Activated CD8-positive, alpha-beta memory T cell treated with anti-CD3 and anti-CD28 coated beads, Interleukin-2, amount 10 ng/mL, durations not matched to agents 7 days and 5 days (primary cell): ENCODE measurements at regions not wholly inside any gene's neighbourhood (a gene's known extent, or its start where the extent isn't known, plus 50 kb on each side); places are given as distances from the start of the nearest gene placed in this dataset.
"Not testable (repeated sequence)": the region's sequence is repeated elsewhere in the genome, so short reads cannot be mapped to it uniquely, and the experiment has no call there.

Experiments
- ATAC-seq: fragments of 150-1000 bp; cut with Tn5 transposase; one replicate; pipeline ENCODE4 v1.10.0; 2021; ENCODE audit warnings: moderate library complexity
- CTCF ChIA-PET: fragments of 350-600 bp; sonication (Branson Sonifier 250); formaldehyde crosslinking; loops from one replicate; lab custom pipeline; 2021; ENCODE audit warnings: antibody characterized with exemption; lab: Charles Lee
- DNase-seq: peaks from one replicate; pipeline ENCODE4 v3.0.0-alpha.2; 2020
- H3K27ac Mint-ChIP-seq: one replicate; pipeline ENCODE4 v1.8.0; 2021; ENCODE audit warnings: mild to moderate bottlenecking, mixed read lengths
- H3K27me3 Mint-ChIP-seq: one replicate; pipeline ENCODE4 v1.8.0; 2021; ENCODE audit warnings: mixed read lengths
- H3K36me3 Mint-ChIP-seq: one replicate; pipeline ENCODE4 v1.8.0; 2021; ENCODE audit warnings: mild to moderate bottlenecking, mixed read lengths
- H3K4me1 Mint-ChIP-seq: one replicate; pipeline ENCODE4 v1.8.0; 2021; ENCODE audit warnings: mixed read lengths
- H3K4me3 Mint-ChIP-seq: one replicate; pipeline ENCODE4 v1.8.0; 2021; ENCODE audit warnings: mild to moderate bottlenecking, moderate library complexity, mixed read lengths
- H3K9me3 Mint-ChIP-seq: one replicate; pipeline ENCODE4 v1.8.0; 2022; ENCODE audit warnings: low read depth, mixed read lengths

- H3K9me3 Mint-ChIP-seq = no peaks in the 10 kb centered on the region
- H3K4me3 Mint-ChIP-seq = no peak overlapping the region
- no peak overlapping the region for H3K27ac Mint-ChIP-seq
- H3K4me1 Mint-ChIP-seq = no peaks in the 10 kb centered on the region
- DNase-seq (no peak), ATAC-seq (no peak)
- CTCF ChIA-PET = no interaction called here
- H3K36me3 Mint-ChIP-seq = no peaks in the 10 kb centered on the region
- no peaks in the 10 kb centered on the region for H3K27me3 Mint-ChIP-seq
These were observed 245.0 kb upstream of the SFRP2 start for GRCh38 chr4:154033921-154034320.

DNA sequence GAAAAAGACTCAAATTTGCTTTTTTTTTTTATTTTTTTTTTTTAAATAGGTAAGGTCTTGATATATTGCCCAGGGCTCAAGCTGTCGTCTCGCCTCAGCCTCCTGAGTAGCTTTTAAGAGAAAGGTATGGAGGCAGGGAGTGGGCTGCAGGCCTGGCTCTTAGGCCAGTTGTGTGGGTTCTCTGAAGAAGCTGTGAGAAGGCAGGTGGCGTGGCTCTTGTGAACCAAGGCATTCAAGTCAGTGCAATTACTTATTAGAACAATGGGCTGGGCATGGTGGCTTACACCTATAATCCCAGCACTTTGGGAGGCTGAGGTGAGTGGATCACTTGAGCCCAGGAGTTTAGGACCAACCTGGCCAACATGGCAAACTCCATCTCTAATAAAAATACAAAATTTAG lies 244.0 kb upstream of the SFRP2 start:
- Mint-ChIP-seq H3K36me3 (no peaks in the 10 kb centered on the region), H3K27ac (no peak overlapping the region), H3K4me3 (no peak overlapping the region), H3K27me3 (no peaks in the 10 kb centered on the region), H3K4me1 (no peaks in the 10 kb centered on the region), H3K9me3 (no peaks in the 10 kb centered on the region)
- no peak for ATAC-seq
- CTCF ChIA-PET = no interaction called here
- DNase-seq = no peak

DNA sequence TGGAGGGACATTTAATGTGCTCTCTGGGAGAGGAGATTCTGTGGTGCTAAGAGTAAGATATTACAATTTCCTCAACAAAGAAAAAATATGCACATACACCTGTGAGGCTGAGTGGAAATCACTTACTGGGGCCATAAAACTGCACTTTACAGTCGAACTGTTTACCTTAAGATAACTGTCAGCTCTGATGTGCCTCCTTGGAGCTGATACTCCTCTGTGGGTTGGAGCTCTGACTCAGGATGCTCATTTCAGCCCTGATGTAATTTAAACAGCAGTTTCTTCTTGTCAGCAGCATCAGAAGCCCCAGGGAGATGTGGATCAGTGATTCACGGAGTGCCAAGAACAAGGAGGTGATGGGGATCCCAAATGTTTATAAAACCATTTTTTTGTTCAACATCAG lies 241.9 kb upstream of the SFRP2 start:
- Mint-ChIP-seq H3K4me3 (no peak overlapping the region), H3K27ac (no peak overlapping the region), H3K27me3 (no peaks in the 10 kb centered on the region), H3K4me1 (no peaks in the 10 kb centered on the region), H3K36me3 (no peaks in the 10 kb centered on the region), H3K9me3 (no peaks in the 10 kb centered on the region)
- DNase-seq (no peak), ATAC-seq (no peak)
- CTCF ChIA-PET = no interaction called here

DNA sequence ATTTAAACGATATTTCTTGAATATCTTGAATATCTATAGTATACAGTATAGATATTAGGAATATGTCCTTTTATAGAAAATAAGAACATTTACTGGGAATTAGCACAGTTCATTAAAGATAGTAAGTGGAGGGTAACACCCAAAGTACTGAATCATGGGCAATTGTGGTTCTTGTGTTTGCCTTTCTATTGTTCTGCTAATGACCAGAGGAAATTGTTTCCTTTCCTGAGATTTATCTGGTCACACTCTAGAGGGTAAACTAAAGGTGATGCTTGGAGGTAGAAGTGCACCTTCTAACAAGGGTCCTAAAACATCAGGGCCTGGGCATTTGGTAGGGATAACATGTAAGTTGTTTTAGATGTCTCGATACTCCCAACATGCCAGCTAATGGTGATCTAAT lies 241.3 kb upstream of the SFRP2 start:
- H3K27ac Mint-ChIP-seq = no peak overlapping the region
- CTCF ChIA-PET = no interaction called here
- no peaks in the 10 kb centered on the region for H3K36me3 Mint-ChIP-seq
- H3K9me3 Mint-ChIP-seq = no peaks in the 10 kb centered on the region
- DNase-seq (no peak), ATAC-seq (no peak)
- no peaks in the 10 kb centered on the region for H3K27me3 Mint-ChIP-seq
- no peak overlapping the region for H3K4me3 Mint-ChIP-seq
- no peaks in the 10 kb centered on the region for H3K4me1 Mint-ChIP-seq

DNA sequence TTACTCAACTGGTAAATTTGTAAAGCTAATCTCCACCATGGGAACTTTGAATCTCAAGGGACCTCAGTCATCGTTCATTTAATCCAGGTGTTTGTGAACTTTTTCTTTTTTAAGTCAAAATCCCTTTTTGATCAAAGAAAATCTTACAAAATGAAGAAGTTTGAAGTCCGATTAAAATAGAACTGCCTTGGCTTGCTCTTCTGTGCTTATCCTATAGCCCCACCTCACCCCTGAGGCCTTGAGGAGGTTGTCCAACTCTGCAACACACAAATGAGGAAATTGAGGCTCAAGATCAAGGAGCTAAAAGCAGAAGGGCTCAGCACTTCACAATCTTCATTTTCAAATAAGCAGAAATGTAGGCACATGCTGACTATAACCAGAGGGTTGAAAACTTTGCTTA lies 240.3 kb upstream of the SFRP2 start:
- CTCF ChIA-PET = interaction anchor here (0.7 kb wide), 1 partner anchor 428 kb away, joined by 4 read pairs; no protein-coding TSS in a partner anchor
- no peaks in the 10 kb centered on the region for H3K27me3 Mint-ChIP-seq
- no peak for DNase-seq
- H3K27ac Mint-ChIP-seq = no peak overlapping the region
- H3K4me3 Mint-ChIP-seq = no peak overlapping the region
- no peak for ATAC-seq
- H3K36me3 Mint-ChIP-seq = no peaks in the 10 kb centered on the region
- H3K9me3 Mint-ChIP-seq = no peaks in the 10 kb centered on the region
- no peaks in the 10 kb centered on the region for H3K4me1 Mint-ChIP-seq

- no peak overlapping the region for H3K4me3 Mint-ChIP-seq
- H3K27ac Mint-ChIP-seq = no peak overlapping the region
- H3K36me3 Mint-ChIP-seq = no peaks in the 10 kb centered on the region
- ATAC-seq = no peak
- H3K9me3 Mint-ChIP-seq = no peaks in the 10 kb centered on the region
- DNase-seq = no peak
- H3K4me1 Mint-ChIP-seq = no peaks in the 10 kb centered on the region
- H3K27me3 Mint-ChIP-seq = no peaks in the 10 kb centered on the region
- CTCF ChIA-PET = no interaction called here
These were observed 236.2 kb upstream of the SFRP2 start for GRCh38 chr4:154025110-154025509.

DNA sequence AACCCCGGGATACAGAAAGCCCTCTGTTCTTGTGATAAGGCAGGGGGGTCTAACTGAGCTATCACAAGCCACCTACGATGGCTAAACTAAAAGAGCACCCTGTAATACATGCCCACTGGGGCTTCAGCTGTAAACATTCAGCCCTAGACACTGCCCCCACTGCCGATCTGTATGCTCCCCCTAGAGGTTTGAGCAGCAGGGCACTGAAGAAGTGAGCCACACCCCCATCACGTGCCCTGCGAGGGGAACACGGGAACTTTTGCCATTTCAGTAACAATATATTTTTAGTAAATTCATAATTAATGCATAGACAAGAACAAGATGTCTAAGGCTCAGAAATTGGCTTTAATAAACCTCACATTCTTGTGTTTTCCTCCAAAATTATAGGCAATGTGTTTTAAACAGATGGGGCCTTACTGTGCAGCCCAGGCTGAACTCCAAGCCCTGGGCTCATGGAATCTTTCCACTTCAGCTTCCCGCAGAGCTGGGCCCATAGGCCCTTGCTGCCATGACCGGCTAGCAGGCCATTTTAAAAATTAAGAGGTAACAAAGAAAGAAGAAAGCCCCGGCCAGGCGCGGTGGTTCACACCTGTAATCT lies 235.3 kb upstream of the SFRP2 start:
- ATAC-seq (no peak), DNase-seq (no peak)
- Mint-ChIP-seq H3K27me3 (no peaks in the 10 kb centered on the region), H3K36me3 (no peaks in the 10 kb centered on the region), H3K4me3 (no peak overlapping the region), H3K4me1 (no peaks in the 10 kb centered on the region), H3K9me3 (no peaks in the 10 kb centered on the region), H3K27ac (no peak overlapping the region)
- CTCF ChIA-PET = no interaction called here

DNA sequence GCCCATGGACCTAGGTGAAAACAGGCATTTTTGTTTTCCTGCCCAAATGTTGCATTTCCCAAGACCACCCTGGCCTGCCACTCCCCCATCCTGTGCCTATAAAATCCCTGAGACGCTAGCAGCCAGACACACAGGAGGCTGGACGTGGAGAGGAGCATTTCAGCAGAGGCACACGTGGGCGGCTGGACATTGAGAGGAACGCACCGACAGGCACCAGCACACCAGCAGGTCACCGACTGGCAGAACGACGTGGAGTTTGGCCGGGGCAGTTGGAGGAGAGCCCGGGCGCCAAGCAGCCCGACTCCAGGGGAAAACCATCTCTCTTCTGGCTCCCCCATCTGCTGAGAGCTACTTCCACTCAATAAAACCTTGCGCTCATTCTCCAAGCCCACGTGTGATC lies 234.8 kb upstream of the SFRP2 start:
- DNase-seq, H3K4me1 Mint-ChIP-seq, ATAC-seq, H3K36me3 Mint-ChIP-seq, H3K27me3 Mint-ChIP-seq, H3K9me3 Mint-ChIP-seq, CTCF ChIA-PET, H3K4me3 Mint-ChIP-seq, H3K27ac Mint-ChIP-seq: not testable (repeated sequence)

GRCh38 chr4:154019811-154020210 lies 230.9 kb upstream of the SFRP2 start:
- CTCF ChIA-PET = no interaction called here
- Mint-ChIP-seq H3K36me3 (no peaks in the 10 kb centered on the region), H3K9me3 (no peaks in the 10 kb centered on the region), H3K4me3 (no peak overlapping the region), H3K4me1 (no peaks in the 10 kb centered on the region), H3K27ac (no peak overlapping the region), H3K27me3 (no peaks in the 10 kb centered on the region)
- ATAC-seq (no peak), DNase-seq (no peak)

- no peak overlapping the region for H3K27ac Mint-ChIP-seq
- no peak overlapping the region for H3K4me3 Mint-ChIP-seq
- no peaks in the 10 kb centered on the region for H3K36me3 Mint-ChIP-seq
- DNase-seq (no peak), ATAC-seq (no peak)
- no peaks in the 10 kb centered on the region for H3K27me3 Mint-ChIP-seq
- no peaks in the 10 kb centered on the region for H3K4me1 Mint-ChIP-seq
- CTCF ChIA-PET = no interaction called here
- no peaks in the 10 kb centered on the region for H3K9me3 Mint-ChIP-seq
These were observed 229.8 kb upstream of the SFRP2 start for GRCh38 chr4:154018659-154019058.

- no peak for ATAC-seq
- H3K27me3 Mint-ChIP-seq = no peaks in the 10 kb centered on the region
- H3K4me3 Mint-ChIP-seq = no peak overlapping the region
- H3K36me3 Mint-ChIP-seq = no peaks in the 10 kb centered on the region
- no peaks in the 10 kb centered on the region for H3K9me3 Mint-ChIP-seq
- no peaks in the 10 kb centered on the region for H3K4me1 Mint-ChIP-seq
- no peak for DNase-seq
- H3K27ac Mint-ChIP-seq = no peak overlapping the region
- CTCF ChIA-PET = no interaction called here
These were observed 226.7 kb upstream of the SFRP2 start for GRCh38 chr4:154015578-154015977.

DNA sequence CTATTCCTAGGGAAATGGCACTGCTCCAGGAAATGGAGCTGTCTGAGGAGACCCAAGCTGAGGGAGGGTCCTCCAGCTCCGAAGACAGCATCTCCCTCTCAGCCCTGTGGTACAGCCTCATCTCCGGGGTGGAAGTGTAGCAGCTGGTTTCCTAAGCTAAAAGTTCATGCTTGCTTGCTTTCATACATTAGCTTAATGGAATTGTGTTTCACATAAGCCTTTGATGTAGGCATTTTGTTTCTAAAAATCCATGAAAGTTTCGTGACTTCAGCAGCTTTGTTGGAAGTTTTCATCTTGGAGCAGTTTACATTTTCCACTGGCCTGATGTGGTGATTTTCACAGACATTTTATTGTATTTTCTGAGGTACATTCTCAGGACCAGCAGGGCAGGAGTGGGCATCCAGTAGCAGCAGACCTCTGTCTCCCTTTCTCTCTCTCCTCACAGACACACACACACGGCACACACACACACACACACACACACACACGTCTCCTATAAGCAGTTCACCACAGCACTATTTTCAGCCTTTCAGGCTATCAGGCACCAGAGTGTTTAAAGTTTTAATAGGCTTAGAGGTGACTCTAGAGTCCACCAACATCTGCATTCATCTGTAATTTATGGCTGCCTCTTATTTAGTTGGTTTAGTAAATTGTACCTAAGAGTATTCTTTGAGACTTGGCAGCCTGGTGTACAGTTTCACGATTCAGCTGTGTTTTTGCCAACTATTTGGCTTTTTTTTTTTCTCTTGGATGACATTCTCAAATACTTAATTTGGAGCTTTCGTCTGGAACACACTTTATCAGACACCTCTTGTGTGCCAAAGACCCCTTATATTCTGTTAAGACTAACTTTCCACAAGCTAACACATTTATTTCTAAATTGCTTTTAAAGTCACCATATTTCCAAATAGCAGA lies 225.8 kb upstream of the SFRP2 start:
- CTCF ChIA-PET = no interaction called here
- Mint-ChIP-seq H3K4me1 (no peaks in the 10 kb centered on the region), H3K36me3 (no peaks in the 10 kb centered on the region), H3K4me3 (no peak overlapping the region), H3K27ac (no peak overlapping the region), H3K27me3 (no peaks in the 10 kb centered on the region), H3K9me3 (no peaks in the 10 kb centered on the region)
- DNase-seq (no peak), ATAC-seq (no peak)

GRCh38 chr4:154013576-154013975 lies 224.7 kb upstream of the SFRP2 start:
- no peak for DNase-seq
- ATAC-seq = no peak
- Mint-ChIP-seq H3K4me1 (no peaks in the 10 kb centered on the region), H3K4me3 (no peak overlapping the region), H3K9me3 (no peaks in the 10 kb centered on the region), H3K36me3 (no peaks in the 10 kb centered on the region), H3K27ac (no peak overlapping the region), H3K27me3 (no peaks in the 10 kb centered on the region)
- CTCF ChIA-PET = no interaction called here

DNA sequence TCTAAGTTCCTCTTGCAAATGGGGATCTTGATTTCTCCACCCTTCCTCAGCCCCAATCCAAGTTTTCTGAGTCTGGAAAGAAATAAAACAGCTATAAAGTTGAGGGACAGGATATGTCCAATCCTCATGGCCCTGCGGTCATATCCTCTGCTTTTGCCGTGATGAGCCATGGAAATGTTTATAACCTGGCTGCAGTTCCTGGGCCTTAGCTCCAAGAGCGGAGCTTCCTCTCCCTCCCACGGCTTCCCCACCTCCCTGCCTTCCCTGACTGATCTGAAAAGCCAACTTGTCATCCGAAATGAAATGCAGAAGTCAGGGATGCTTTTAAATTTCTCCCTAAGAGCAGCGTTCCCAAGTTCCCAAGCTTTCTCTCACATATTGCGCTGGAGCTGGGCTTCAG lies 221.5 kb upstream of the SFRP2 start:
- Mint-ChIP-seq H3K4me1 (no peaks in the 10 kb centered on the region), H3K27ac (no peak overlapping the region), H3K4me3 (no peak overlapping the region), H3K36me3 (no peaks in the 10 kb centered on the region), H3K9me3 (no peaks in the 10 kb centered on the region), H3K27me3 (no peaks in the 10 kb centered on the region)
- ATAC-seq (no peak), DNase-seq (no peak)
- CTCF ChIA-PET = no interaction called here
